ENCODE measurements at regions not wholly inside any gene's neighbourhood (a gene's known extent, or its start where the extent isn't known, plus 50 kb on each side); places are given as distances from the start of the nearest gene placed in this dataset.

DNA sequence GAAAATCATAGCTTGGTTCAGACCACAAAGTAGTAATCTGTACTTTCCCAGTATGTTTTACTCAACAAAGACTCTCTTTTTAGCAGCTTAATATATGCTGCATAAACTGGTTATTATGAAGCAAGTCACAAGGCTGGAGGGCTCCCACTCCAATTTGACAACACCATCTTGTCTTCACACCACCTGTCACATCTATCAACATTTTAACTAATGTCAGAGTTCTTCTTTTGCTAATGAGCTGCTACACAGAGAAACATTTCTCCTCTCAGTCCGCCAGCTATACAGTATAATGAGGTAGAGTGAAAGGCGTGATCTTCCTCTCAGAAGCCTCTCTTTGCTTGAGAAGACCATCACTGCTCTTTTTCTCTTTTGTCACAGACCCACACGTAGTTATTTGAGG, 230.1 kb downstream of the BARHL2 start:
- DNase-seq = no peak

DNA sequence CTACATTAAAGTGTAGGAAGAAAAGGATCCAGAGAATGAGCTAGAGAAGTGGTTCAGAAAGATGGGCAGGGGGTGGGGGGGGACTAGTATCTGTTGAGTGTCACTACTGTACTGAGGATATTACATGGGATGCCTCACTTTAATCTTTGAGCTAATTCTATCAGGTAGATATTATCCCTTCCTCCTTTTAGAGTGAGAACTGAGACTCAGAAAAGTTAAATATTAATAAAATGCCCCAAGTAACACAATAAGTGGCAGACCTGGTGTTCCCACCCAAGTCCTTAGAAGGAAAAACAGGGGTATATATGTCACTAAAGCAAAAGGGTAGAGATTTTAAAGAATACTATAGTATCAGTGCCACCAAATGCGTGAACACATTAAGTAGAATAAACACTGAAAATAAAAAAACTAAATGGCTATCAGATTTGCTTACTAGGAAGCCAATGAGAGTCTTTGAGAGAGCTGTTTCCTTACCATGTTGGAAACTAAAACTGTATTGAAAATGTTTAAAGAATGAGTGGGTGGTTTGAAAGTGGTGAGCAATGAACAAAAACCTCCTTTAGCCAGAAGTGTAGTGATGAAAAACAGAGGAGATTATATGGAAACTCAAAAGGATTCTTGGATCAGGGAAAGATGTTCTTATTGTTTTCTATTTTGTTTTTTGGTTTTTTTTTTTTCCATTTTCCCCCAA, 230.8 kb downstream of the BARHL2 start:
- DNase-seq = no peak

DNA sequence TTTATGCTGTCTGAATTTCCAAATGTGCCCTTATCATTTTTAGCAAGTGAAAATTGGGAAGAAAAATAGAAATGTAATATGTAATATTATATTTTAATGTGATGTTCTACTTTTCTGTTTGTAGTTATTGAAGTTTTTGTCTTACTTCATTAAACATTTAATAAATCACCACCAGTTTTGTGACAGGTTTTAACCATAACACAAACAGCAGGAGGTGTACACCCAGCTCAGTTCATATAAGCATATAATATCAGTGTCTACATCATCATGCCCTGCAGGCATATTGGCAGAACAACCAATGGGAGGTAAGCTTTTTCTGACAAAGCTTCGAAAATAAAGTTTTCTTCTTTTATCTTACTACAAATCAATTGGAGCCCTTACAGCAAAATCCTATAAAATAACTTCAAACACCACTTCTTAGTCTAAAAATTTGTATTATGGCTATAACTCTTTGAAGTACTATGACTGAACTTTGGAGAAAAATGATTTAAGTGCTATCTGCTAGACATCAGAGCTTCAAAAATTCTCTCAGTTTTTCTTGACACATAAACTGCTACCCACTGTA, 236.7 kb downstream of the BARHL2 start:
- DNase-seq = no peak

DNA sequence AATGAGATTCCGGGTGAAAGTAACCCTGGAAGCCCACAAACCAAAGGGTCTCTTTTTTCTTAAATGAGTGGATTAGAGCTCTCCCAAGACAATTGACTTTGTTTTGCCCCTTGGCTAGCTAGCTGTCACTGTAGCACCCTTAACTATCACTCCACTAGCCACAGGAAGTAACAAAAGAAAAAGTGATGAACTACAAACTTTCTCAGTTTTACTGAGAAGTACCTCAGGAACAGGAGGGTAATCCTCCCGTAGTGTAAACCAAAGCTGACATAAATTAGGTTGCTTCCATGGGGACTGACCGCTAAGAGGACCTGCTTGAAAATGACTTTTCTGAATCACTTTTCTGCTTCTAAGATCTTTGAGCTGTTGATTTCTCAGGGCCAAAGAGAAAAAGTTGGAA, 240.1 kb downstream of the BARHL2 start:
- no peak for DNase-seq

DNA sequence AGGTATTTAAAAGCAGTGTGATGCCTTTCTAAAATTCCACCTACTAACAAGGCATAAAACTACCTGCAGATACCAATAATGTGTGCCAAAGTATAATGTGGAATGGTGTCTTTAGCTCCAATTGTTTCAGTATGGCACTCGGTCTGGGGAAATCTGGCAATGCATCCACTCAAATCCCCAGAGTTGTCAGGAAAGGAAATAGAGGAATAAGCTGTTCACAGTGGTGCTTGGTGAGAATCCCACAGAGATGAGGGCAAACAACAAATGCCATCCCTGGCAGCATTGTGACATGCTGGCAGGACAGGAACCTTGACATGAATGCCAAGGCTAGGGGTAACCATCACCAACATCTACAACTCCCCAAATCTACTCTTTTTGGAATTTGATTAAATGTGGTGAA, 240.7 kb downstream of the BARHL2 start:
- DNase-seq = no peak

DNA sequence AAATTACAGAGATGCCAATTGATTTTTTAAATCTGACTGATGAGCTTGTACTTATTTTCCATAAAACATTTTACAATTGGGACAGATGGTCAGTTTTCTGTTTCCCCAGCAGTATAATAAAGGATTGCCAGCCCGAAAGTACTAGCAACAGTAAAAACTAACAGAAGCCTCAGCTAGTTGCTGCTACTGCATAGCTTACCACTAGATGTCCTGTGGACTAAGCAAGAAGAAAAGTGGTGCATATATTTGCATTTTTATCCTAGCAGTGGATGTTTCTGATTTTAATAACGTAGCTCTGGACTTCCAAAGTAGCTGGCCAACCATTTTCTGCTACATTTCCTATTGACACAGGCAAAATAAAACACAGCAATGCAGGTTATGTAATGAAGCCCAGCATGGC, 241.5 kb downstream of the BARHL2 start:
- DNase-seq = peak; percentile 25

DNA sequence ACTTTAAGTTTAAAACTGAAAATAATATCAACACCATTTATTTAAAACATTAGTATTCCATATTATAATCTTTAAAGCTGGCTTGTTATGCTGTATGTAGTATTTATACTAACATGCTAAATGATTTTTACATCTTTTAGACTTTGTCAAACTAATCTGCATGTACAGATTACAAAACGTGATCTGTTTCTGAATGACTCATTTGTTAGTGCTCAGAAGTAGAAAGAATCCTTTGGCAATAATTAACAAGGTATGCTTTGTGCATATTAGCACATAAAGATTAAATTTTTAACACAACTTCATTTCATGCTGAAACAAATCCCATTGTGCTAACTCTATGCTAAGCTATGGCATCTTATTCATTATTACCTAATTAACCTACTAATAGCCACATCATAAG, 242.4 kb downstream of the BARHL2 start:
- no peak for DNase-seq

DNA sequence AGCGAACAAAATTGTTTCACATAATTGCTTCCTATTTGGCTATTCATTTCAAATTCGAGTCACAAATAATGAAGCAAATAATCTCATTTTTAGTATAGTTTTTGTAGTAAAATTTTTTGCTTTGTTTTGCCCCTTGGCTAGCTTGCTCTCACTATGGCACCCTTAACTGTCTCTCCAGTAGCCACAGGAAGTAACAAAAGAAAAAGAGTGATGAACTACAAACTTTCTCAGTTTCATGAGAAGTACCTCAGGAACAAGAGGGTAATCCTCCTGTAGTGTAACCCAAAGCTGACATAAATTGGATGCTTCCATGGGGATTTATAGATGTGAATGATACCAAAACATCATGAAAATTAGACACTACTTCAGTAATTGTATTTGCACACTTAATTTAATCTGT, 242.9 kb downstream of the BARHL2 start:
- DNase-seq = no peak

DNA sequence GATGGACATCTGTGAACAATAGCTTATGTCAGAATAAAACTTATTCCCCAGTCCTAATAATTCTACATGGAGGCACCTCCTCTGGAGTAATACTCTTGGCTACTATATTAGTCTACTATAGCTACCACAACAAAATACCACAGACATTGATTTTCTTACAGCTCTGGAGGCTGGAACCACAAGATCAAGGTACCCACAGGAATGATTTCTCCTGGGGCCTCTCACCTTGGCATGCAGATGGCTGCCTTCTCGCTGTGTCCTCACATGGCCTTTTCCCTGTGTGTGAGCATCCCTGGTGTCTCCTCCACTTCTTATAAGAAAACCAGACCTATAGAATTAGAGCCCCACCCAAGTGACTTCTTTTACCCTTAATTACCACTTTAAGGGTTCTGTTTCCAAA, 244.3 kb downstream of the BARHL2 start:
- no peak for DNase-seq

DNA sequence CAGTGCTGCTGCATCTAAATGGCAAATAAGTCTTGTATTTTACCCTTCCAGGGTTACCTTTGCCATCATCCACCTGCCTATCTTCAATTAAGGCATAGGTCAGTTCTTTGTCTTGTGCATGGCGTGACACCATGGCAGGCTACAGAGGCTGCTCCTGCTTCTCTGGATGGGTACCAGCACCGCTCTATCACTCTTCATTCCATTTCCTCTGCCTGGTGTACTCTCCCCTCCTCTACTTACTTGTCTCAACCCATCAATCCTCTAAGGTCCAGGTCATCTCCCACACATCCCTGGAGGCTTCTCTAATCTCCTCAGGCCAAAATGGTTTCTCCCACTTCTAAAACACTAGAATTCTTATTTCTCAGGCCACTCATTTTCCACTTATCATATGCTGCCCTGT, 257.5 kb downstream of the BARHL2 start:
- no peak for DNase-seq

DNA sequence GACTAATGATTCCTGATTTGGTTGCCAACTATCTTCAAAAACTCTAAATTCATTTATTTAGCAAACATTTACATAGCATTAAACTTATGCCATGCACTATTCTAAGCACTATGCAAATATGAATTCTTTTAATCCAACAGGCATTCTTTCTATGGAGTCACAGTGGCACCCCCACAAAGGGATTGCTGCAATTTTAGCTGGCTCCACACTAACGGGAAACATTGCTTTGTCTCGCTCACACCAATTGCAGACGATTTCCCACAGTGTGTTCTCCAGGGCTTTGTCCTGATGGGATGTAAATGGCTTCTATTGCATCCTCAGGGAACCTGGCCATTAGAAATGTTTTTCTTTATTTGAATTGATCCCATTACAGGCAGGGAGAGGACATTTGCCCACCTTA, 259.1 kb downstream of the BARHL2 start:
- no peak for DNase-seq

DNA sequence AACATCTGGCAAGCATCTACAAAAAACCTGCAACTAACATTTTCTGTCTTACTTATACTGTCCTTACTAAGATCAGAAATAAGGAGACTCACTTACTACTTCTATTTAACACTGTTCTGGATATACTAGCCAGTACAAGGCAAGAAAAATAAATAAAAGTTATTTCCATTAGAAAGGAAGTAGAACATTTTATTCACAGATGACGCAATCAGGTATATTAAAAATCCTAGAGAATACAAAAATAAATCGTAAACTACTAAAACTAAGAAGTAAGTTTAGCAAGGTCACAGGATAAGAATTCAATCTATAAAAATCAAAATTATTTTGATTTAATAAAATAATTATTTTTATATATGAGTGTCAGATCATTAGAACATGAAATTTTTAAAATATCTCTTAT, 264.6 kb downstream of the BARHL2 start:
- DNase-seq = no peak

DNA sequence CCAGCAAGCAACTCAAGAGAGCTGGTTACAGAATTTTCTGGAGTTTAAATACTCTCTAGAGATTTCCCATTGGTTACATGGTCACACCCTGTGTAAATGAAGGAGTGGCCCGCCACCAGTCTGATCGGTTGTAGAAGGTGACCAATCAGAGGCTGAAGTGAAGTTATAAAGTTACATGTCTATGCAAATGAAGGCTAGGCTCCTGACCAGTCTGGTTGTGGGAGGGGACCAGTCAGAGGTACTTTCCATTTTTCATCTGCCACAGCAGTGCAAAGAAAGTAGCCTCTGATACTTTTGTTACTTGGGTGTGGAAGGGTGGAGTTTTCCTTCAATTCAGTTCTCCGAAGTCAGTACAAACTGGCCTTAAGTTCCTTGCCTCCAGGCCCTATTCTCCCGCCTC, 273.7 kb downstream of the BARHL2 start:
- no peak for DNase-seq

DNA sequence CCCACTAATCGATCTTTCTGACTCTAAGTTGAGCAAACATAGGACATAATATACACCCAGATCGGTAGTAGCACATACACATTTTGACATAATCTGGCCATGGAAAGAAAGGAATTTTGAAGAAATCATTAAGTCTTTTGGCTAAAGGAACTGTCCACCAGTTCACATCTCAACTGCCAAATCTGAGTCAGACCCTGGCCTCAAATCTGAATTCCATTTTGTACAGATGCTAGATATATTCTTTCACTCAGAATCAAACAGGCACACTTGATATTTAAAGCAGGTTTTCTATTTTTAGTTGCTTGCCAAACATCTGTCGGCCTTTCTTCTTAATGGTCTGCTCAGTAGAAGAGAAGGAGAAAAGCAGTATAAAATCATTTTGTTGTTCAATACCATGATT, 281.8 kb downstream of the BARHL2 start:
- peak; percentile 31 for DNase-seq

DNA sequence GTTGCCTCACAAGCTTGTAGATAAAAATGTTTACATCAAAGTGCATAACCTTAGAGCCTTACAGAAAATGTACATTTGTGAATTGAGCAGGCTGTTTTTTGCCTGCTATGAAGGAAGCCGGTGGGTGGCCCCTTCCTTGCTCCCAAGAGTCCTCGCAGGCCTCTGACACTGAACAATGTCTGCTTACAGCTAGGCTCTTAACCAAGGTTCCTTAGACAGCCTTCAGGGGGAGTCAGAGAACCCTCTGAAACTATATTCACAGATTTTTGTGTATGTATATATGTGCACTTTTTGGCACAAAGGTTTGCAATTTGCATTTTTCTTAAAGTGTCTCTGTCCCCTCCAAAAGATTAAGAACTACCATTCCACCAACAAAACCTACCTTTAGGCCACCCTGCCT, 282.6 kb downstream of the BARHL2 start:
- no peak for DNase-seq

DNA sequence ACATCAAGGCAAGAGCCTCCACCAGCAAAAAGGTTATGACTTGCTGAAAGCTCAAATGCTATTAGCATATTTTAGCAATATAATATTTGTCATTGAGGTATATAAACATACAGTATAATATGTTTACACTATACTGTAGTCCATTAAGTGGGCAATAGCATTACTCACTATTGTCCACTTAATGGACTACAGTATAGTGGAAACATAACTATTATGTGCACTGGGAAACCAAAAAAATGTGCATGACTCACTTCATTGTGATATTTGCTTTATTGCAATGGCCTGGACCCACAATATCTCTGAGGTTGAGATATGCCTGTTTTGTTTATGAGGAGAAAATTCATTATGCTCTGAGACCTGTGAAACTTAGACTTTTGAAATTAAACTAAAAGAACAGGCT, 300.0 kb downstream of the BARHL2 start:
- no peak for DNase-seq

DNA sequence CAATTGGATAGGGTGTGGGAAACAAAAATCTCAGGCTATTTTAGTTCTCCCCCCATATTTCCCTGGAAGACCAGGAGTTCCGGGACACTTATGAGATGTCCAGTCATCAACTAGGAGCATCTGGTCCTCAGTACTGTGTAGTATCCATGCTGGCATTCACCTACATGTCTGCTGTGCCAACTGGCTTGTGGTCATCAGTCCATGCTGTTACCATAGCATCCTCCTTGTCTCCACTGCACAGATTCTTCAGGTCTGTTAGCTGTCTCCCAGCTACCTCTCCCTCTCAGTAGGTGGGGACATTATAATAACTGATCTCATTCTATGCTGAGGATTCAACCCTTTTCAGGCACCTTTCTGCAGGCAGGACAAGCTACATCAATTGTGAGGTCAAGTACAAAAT, 302.9 kb downstream of the BARHL2 start:
- DNase-seq = no peak

DNA sequence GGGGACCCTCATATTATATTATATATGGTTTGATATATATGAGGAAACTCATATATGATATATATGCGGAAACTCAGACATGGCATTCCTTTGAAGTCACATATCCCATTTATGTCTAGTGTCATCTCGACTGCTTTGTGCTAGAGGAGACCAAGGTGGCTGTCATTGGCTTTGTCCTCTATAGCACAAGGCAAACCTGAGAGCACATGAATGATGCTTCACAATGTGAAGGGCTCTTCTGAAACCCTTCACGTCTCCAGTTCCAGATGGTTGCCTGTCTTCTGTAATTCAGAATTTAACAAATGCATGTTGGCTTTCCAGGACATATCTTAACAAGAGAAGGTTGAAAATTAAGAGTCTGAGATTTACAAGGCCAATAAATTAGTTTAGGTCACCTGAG, 303.6 kb downstream of the BARHL2 start:
- no peak for DNase-seq

DNA sequence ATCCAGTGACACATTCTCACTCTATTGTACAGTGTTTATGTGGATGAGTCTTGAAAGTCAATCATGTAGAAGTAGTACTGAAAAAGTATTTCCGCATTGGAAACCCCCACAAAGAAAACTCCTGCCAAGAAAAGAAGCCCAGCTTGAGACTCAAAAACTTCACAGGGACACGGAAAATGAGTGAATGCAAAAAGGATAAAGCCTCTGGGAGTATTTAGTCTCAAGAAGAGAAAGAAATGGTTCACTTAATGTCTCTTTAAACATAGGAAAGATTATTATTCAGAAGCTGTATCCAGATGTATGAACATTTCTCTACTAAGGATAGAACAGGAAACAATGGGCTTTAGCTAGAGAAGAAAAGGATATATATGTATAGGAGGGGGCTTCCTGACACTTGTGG, 304.5 kb downstream of the BARHL2 start:
- no peak for DNase-seq

DNA sequence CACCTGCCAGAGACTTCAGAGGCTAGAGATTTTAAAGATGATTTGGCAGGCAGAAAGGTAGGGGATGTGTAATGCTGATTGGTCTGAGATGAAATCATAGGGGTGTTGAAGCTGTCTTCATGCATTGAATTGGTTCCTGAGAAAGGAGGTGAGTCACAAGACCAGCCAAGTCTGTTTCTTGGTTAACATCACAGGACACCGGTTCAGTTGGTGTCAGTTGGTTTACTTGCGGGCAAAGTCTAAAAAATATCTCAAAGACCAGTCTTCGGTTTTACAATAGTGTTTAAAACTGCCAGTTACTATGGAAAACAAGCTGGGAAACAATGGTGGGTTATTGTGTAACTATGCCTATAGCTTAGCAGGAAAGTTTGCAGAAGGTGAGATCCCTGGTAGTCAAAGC, 305.9 kb downstream of the BARHL2 start:
- no peak for DNase-seq

DNA sequence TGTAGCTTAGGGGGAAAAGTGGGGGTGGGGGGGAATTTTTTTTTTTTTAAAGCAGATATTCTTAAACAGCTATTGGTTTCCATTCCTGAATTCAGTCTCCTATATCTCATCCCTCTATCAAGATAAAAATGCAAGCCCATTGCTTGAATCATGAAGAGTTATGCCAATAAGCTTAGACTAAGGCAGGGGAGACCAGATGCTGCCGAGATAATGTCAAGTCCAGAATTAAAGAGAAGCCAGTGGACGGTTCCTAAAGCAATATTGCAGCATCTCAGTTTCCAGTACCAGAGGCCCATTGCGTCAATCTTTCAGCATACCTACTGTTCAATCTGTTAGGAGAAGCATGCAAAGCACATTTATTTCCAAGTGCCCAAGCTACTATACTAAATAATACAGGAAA, 309.4 kb downstream of the BARHL2 start:
- DNase-seq = no peak

DNA sequence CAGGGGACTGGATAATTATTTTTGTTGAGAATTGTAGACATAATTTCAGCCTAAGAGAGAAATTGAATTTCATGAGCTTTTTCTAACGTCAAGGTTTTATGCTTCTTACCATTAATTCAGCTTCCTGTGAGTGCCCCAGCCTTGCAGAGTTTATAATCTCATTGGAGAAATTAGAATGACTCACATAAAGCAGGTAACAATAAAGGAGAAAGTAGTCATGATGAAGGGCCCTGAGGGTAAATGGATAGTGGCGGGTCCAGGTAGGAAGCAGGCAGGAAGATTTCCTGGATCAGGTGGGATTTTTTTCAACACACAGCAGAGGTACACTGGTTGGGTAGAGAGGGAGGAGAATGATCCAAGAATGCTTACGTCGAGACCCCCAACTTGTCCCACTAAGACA, 311.4 kb downstream of the BARHL2 start:
- DNase-seq = no peak

DNA sequence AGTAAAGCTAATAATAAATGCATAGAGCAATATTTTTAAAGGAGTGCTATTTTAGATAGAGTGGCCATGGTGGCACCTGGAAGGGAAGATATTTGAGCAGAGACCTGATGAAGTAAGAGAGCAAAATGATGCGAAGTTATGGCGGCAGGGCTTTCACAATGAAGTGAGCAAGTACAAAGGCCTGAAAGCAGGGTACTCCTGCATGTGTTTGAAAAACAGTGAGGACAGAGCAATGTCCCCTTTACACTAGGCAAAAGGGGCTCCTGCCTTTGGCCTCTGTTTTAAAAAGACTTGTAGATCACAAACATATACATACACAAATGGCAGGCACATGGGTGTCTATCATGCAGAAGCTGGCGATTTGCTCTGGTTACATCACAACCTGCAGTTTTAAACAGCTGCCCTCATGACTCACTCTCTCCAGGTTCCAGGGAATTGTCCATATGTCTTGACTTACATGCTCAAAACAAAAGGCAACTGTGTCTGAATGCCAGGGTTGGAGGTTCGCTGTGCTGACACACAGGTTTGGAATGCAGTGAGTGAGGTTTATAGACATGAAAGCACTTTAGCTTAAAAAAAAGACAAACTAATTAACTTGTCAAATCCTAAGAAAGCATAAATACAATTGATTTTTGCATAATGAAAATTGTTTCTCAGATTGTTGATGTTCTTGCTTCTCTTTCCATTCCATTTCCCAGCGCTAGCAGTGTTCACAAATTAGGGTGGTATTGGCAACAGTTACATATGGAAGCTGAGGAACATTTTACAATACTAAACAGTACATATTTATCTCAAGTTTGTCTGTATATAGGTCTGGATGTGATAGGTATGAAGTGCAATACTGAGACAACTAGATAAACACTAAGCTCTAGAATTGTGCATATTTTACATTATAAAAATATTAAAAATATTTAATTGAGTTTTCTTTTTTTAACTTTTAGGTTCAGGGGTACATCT, 313.9 kb downstream of the BARHL2 start:
- peak; percentile 70 for DNase-seq

DNA sequence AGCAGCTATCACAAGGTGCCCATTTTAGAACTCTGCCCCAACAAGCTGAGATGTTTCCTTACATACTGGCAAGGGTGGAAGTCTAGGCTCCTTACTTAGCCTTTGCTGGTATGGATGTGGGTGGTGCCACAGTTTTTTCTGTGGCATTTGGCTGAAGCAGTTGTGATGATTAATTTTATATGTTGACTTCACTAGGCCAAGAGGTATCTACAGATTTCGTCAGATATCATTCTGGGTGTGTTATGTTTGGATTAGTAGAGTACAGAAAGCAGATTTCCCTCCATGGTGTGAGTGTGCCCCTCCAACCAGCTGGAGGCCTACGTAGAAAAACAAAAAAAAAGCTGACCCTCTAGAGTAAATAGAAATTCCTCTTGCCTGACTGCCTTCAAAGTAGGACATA, 317.0 kb downstream of the BARHL2 start:
- no peak for DNase-seq

Measured in NCI-H1694 treated with DMSO at 0.1 percent for 48 hours (cell line).